Peyer's patch (tissue), 4 donors: ENCODE measurements at regions not wholly inside any gene's neighbourhood (a gene's known extent, or its start where the extent isn't known, plus 50 kb on each side); places are given as distances from the start of the nearest gene placed in this dataset.

Experiments used
- DNase-seq, 3 donors: peaks; one replicate each; pipeline ENCODE4 v3.0.0-alpha.2; 2017 to 2019
- H3K27ac ChIP-seq, 4 donors: fragments of 200-600 bp; sonication (generic); one replicate each; pipeline ENCODE4 v1.5.1; 2016 to 2019
- H3K27me3 ChIP-seq, 2 donors: fragments of 200-600 bp; sonication (generic); one replicate each; pipeline ENCODE4 v1.5.1; 2019
- H3K36me3 ChIP-seq, 3 donors: fragments of 200-600 bp; sonication (generic); one replicate each; pipeline ENCODE4 v1.5.1; 2016 to 2019
- H3K4me1 ChIP-seq, 4 donors: fragments of 200-600 bp; sonication (generic); one replicate each; pipeline ENCODE4 v1.5.1; 2016 to 2019
- H3K4me3 ChIP-seq, 4 donors: fragments of 200-600 bp; sonication (generic); 1 replicate in 3 of 4; 2 replicates in 1 of 4; pipeline ENCODE4 v1.5.1; 2016 to 2019; ENCODE audit warnings: mild to moderate bottlenecking in 1 of 4
- H3K9me3 ChIP-seq, 4 donors: fragments of 200-600 bp; sonication (generic); one replicate each; pipeline ENCODE4 v1.5.1; 2016 to 2019; ENCODE audit warnings: mild to moderate bottlenecking in 1 of 4
- POLR2A ChIP-seq, 2 donors: fragments of 450-650 bp; IDR thresholded peaks; one replicate each; pipeline ENCODE4 v1.5.1; 2017; ENCODE audit warnings: antibody characterized with exemption in 2 of 2, mild to moderate bottlenecking in 2 of 2, moderate library complexity in 2 of 2
- TF ChIP-seq, protein P1 (sequence below), 6 experiments: fragments of 450-650 bp in 4 of 6; fragments of 200-600 bp in 2 of 6; sonication (generic) in 1 of 6; IDR thresholded peaks; one replicate each; pipeline ENCODE4 v1.5.1; 2017 to 2019; ENCODE audit warnings: antibody characterized with exemption in 6 of 6, mild to moderate bottlenecking in 3 of 6, moderate library complexity in 1 of 6

DNA sequence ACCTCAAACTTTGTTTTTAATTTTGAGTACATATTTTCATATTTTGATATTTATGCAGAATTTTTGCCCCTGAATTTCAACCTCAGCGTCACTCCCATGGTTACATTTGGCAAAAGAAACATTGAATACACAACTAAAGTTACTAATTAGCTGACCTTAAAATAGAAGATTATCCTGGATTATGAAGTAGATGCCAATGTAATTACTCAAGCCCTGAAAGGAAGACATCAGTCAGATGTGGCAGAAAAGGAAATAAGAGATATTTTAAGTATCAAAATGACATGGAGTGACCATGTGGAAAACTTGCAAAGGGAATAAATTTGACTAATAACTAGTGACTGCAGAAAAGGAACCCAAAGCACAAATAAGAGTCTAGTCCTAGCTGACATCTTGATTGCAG is 701.3 kb upstream of the KCND2 start:
- H3K4me3 ChIP-seq = no peak overlapping the region
- H3K9me3 ChIP-seq = no peaks in the 10 kb centered on the region
- no peak overlapping the region for H3K27ac ChIP-seq
- no peak for TF ChIP-seq POLR2A (IDR thresholded peaks at IDR 0.05)
- TF ChIP-seq, protein P1, sequence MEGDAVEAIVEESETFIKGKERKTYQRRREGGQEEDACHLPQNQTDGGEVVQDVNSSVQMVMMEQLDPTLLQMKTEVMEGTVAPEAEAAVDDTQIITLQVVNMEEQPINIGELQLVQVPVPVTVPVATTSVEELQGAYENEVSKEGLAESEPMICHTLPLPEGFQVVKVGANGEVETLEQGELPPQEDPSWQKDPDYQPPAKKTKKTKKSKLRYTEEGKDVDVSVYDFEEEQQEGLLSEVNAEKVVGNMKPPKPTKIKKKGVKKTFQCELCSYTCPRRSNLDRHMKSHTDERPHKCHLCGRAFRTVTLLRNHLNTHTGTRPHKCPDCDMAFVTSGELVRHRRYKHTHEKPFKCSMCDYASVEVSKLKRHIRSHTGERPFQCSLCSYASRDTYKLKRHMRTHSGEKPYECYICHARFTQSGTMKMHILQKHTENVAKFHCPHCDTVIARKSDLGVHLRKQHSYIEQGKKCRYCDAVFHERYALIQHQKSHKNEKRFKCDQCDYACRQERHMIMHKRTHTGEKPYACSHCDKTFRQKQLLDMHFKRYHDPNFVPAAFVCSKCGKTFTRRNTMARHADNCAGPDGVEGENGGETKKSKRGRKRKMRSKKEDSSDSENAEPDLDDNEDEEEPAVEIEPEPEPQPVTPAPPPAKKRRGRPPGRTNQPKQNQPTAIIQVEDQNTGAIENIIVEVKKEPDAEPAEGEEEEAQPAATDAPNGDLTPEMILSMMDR (IDR thresholded peaks at IDR 0.05) = no peak
- DNase-seq = no peak
- no peaks in the 10 kb centered on the region for H3K4me1 ChIP-seq
- H3K27me3 ChIP-seq = no peaks in the 10 kb centered on the region
- H3K36me3 ChIP-seq = no peaks in the 10 kb centered on the region

DNA sequence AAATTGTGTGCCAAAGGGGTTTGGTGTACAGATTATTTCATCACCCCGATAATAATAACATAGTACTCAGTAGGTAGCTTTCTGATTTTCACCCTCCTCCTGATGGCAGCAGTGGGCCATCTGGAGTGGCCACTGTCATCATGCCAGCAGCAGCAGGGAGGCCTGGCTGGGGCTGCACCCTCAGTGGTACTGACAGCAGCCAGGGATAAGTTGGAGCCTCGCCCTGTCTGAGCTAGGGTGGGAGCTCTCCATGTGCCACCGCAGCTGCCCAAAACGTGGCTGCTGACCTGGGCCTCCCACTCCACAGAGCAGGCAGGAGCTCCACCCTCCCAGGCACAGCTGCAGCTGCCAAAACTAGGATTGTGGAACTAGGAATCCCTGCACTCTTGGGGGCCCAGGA is 700.8 kb upstream of the KCND2 start:
- H3K4me1 ChIP-seq = no peaks in the 10 kb centered on the region
- no peaks in the 10 kb centered on the region for H3K9me3 ChIP-seq
- TF ChIP-seq, protein P1 (IDR thresholded peaks at IDR 0.05) = no peak
- no peak for TF ChIP-seq POLR2A (IDR thresholded peaks at IDR 0.05)
- H3K27me3 ChIP-seq = no peaks in the 10 kb centered on the region
- no peaks in the 10 kb centered on the region for H3K36me3 ChIP-seq
- no peak overlapping the region for H3K27ac ChIP-seq
- no peak overlapping the region for H3K4me3 ChIP-seq
- DNase-seq = no peak

DNA sequence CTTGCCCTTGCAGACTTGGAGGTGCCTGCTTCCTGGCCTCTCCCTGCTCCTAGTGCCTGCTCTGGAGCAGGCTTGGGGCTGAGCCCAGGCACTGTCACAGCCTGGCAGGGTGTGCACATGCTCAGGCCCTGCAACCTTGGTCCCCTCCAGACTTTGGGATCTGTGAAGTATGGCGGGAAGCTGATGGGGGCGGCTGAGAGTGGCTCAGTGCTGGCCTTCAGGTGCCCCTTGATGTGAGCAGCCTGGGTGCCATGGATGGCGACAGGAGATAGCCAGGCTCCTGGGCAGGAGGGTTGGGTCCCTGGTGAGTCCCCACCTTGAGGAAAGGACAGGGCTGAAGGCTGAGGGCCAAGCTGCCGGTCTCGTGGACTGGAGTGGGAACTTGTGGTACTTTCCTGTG is 700.4 kb upstream of the KCND2 start:
- H3K27me3 ChIP-seq = no peaks in the 10 kb centered on the region
- H3K4me1 ChIP-seq = no peaks in the 10 kb centered on the region
- TF ChIP-seq POLR2A (IDR thresholded peaks at IDR 0.05) = no peak
- TF ChIP-seq, protein P1 (IDR thresholded peaks at IDR 0.05) = no peak
- H3K36me3 ChIP-seq = no peaks in the 10 kb centered on the region
- DNase-seq = no peak
- no peak overlapping the region for H3K4me3 ChIP-seq
- H3K27ac ChIP-seq = no peak overlapping the region
- H3K9me3 ChIP-seq = no peaks in the 10 kb centered on the region

DNA sequence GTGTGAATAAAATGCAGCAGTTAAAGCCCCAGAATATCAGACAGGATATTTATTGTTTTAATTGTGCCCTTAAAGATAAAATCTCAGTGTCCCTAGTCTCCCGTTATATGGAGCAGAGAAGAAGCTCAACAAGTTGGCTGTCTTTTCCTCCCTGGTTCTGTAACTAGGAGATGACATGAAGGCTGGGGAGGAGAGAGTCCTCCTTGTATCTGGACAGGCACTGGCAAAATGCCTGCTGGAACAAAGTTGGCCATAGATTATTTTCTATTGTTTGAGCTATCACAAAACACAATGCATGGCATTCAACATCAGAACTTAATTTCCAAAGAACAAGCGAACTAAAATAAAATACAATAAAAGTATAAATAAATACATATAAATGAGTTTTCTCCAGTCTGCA is 694.9 kb upstream of the KCND2 start:
- H3K27ac ChIP-seq = no peak overlapping the region
- DNase-seq = no peak
- H3K9me3 ChIP-seq = no peaks in the 10 kb centered on the region
- no peak overlapping the region for H3K4me3 ChIP-seq
- TF ChIP-seq, protein P1 (IDR thresholded peaks at IDR 0.05) = no peak
- TF ChIP-seq POLR2A (IDR thresholded peaks at IDR 0.05) = no peak
- H3K4me1 ChIP-seq = no peaks in the 10 kb centered on the region
- no peaks in the 10 kb centered on the region for H3K36me3 ChIP-seq
- no peaks in the 10 kb centered on the region for H3K27me3 ChIP-seq

DNA sequence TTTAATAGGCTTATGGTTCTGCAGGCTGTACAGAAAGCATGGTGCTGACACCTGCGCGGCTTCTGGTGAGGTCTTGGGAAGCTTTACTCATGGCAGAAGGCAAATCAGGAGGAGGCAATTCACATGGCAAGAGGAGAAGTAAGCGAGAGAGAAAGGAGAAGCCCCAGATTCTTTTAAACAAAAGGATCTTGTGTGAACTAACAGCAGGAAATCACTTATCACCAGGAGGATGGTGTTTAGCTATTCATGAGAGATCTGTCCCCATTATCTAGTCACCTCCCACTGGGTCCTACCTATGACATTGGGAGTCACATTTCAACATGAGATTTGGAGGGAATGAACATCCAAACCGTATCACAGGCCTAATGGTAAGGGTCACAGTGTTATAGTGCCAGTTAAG is 678.0 kb upstream of the KCND2 start:
- no peaks in the 10 kb centered on the region for H3K4me1 ChIP-seq
- no peak for DNase-seq
- H3K9me3 ChIP-seq = no peaks in the 10 kb centered on the region
- TF ChIP-seq, protein P1 (IDR thresholded peaks at IDR 0.05) = no peak
- TF ChIP-seq POLR2A (IDR thresholded peaks at IDR 0.05) = no peak
- H3K27ac ChIP-seq = no peak overlapping the region
- no peak overlapping the region for H3K4me3 ChIP-seq
- no peaks in the 10 kb centered on the region for H3K36me3 ChIP-seq
- H3K27me3 ChIP-seq = no peaks in the 10 kb centered on the region

DNA sequence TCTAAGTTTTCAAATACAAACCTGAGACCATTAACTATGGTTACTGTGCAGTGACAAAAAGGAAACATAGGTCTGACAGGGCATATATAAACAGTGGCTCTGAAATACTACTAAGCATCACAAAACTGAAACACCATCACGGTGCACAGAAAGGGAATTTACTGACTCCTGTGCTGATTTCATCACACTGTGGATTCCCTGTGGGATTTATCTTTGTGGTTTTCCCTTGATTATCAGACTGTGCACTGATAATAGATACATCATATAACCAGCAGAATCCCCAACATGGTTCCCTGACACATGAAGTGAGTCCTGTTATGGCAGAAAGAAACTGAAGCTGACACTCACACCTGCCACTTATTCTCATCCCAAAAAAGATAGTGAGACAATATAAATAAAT is 676.3 kb upstream of the KCND2 start:
- H3K36me3 ChIP-seq = no peaks in the 10 kb centered on the region
- H3K4me1 ChIP-seq = no peaks in the 10 kb centered on the region
- H3K27ac ChIP-seq = no peak overlapping the region
- H3K4me3 ChIP-seq = no peak overlapping the region
- H3K9me3 ChIP-seq = no peaks in the 10 kb centered on the region
- H3K27me3 ChIP-seq = no peaks in the 10 kb centered on the region
- DNase-seq = no peak
- no peak for TF ChIP-seq POLR2A (IDR thresholded peaks at IDR 0.05)
- TF ChIP-seq, protein P1 (IDR thresholded peaks at IDR 0.05) = no peak
